Bronchial epithelial cell (primary cell): ENCODE measurements at regions not wholly inside any gene's neighbourhood (a gene's known extent, or its start where the extent isn't known, plus 50 kb on each side); places are given as distances from the start of the nearest gene placed in this dataset.

ENCODE experiments used
- DNase-seq: peaks from one replicate; pipeline ENCODE4 v3.0.0-alpha.2; 2010; ENCODE audit warnings: low read depth
- FAIRE-seq: peaks from 2 replicates; lab custom pipeline; 2011; peaks lifted over from hg19 to GRCh38; lab: Jason Lieb, UNC
- H3K27me3 ChIP-seq: 2 replicates; pipeline ENCODE4 v1.5.1; 2011; ENCODE audit warnings: low read length; ENCODE audit not compliant: control insufficient read depth, insufficient read depth
- H3K36me3 ChIP-seq: 2 replicates; pipeline ENCODE4 v1.5.1; 2011; ENCODE audit warnings: low read length; ENCODE audit not compliant: control insufficient read depth, insufficient read depth
- H3K4me3 ChIP-seq: 2 replicates; pipeline ENCODE4 v1.5.1; 2011; ENCODE audit warnings: mild to moderate bottlenecking, low read depth, low read length, control low read depth
- TF ChIP-seq, protein P1 (sequence below): IDR thresholded peaks from 2 replicates; pipeline ENCODE4 v1.5.1; 2011; ENCODE audit warnings: mild to moderate bottlenecking, moderate library complexity, low read length, control low read depth, inconsistent platforms; ENCODE audit not compliant: insufficient read depth, severe bottlenecking

GRCh38 chr2:71773218-71773617 is 319.9 kb downstream of the DYSF start:
- Histone ChIP-seq H3K4me3 (no peak overlapping the region), H3K36me3 (no peaks in the 10 kb centered on the region), H3K27me3 (peaks cover 1% of the 10 kb centered on the region)
- no peak for DNase-seq
- TF ChIP-seq, protein P1, sequence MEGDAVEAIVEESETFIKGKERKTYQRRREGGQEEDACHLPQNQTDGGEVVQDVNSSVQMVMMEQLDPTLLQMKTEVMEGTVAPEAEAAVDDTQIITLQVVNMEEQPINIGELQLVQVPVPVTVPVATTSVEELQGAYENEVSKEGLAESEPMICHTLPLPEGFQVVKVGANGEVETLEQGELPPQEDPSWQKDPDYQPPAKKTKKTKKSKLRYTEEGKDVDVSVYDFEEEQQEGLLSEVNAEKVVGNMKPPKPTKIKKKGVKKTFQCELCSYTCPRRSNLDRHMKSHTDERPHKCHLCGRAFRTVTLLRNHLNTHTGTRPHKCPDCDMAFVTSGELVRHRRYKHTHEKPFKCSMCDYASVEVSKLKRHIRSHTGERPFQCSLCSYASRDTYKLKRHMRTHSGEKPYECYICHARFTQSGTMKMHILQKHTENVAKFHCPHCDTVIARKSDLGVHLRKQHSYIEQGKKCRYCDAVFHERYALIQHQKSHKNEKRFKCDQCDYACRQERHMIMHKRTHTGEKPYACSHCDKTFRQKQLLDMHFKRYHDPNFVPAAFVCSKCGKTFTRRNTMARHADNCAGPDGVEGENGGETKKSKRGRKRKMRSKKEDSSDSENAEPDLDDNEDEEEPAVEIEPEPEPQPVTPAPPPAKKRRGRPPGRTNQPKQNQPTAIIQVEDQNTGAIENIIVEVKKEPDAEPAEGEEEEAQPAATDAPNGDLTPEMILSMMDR: no peak
- no peak for FAIRE-seq

DNA sequence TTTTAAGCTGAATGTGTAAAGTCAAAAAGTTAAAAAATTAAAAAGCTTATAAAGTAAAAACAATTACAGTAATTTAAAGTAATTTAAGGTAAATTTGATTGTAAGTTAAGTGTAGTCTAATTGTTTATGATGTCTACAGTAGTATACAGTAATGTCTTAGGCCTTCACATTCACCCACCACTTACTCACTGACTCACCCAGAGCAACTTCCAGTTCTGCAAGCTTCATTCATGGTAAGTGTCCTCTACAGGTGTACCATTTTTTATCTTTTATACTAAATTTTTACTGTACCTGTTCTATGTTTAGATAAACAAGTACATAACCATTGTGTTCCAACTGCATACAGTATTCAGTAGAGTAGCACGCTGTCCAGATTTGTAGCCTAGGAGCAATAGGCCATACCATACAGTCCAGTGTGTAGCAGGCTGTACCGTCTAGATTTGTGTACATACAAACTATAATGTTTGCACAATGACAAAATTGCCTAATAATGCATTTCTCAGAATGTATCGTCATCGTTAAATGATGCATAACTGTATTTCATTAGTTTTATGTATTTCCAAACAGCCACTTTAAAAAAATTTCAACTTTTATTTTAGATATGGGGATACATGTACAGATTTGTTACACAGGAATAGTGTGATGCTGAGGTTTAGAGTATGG is 319.3 kb downstream of the DYSF start:
- no peak for FAIRE-seq

DNA sequence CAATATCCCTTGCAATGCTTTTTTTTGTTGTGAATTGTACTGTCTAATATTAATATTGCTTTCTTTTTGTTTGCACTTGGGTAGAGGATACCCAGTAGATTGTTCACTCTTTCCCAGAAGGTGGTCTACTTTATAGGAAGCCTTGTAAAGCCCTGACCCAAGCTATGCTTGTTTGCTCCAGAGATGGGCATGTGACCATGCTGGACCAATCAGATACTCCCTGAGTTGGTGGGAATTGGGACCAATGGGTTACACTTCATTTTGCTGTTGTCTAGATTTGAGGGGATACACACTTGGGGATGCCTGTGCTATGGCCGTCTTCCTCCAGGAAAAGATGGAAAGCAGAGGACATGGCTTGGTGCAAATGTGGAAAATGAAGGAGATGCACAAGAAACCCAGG is 314.3 kb downstream of the DYSF start:
- Histone ChIP-seq H3K36me3 (no peaks in the 10 kb centered on the region), H3K27me3 (no peaks in the 10 kb centered on the region), H3K4me3 (no peak overlapping the region)
- FAIRE-seq (no peak), DNase-seq (no peak)
- TF ChIP-seq, protein P1: no peak

More for the DNA sequence above, 319.3 kb downstream of the DYSF start:
- H3K27me3 ChIP-seq: no peaks in the 10 kb centered on the region
- no peak overlapping the region for H3K4me3 ChIP-seq
- H3K36me3 ChIP-seq: no peaks in the 10 kb centered on the region
- TF ChIP-seq, protein P1: no peak
- DNase-seq: no peak

DNA sequence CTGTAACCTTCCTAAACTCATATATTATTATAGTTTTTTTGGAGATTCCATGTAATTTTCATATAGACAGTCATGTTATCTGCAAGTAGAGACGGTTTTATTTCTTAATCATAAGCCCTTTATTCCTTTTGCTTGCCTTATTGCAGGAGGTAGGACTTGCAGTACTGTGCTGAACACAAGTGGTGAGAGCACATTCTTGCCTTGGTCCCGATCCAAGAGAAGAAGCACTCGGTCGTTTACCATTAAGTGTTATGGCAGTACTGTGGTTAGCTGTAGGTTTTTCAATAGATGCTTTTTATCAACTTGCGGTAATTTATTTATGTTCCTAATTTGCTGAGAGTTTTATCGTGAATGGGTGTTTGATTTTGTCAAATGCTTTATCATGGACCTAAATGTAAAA is 305.7 kb downstream of the DYSF start:
- DNase-seq (no peak), FAIRE-seq (no peak)
- no peak overlapping the region for H3K4me3 ChIP-seq
- TF ChIP-seq, protein P1: no peak
- H3K36me3 ChIP-seq: no peaks in the 10 kb centered on the region
- H3K27me3 ChIP-seq: no peaks in the 10 kb centered on the region

- TF ChIP-seq, protein P1: no peak
- DNase-seq (no peak), FAIRE-seq (no peak)
- Histone ChIP-seq H3K36me3 (no peaks in the 10 kb centered on the region), H3K27me3 (no peaks in the 10 kb centered on the region), H3K4me3 (no peak overlapping the region)
Observed at GRCh38 chr2:71757351-71757750, 304.0 kb downstream of the DYSF start.

GRCh38 chr2:71756280-71756906 is 303.0 kb downstream of the DYSF start:
- no peaks in the 10 kb centered on the region for H3K36me3 ChIP-seq
- no peak for FAIRE-seq
- peak; percentile 7 for DNase-seq
- H3K27me3 ChIP-seq: no peaks in the 10 kb centered on the region
- H3K4me3 ChIP-seq: no peak overlapping the region
- TF ChIP-seq, protein P1: no peak
